WTC11 (cell line): ENCODE measurements at regions not wholly inside any gene's neighbourhood (a gene's known extent, or its start where the extent isn't known, plus 50 kb on each side); places are given as distances from the start of the nearest gene placed in this dataset.

ENCODE experiments used
- CTCF ChIP-seq: fragments of 200-600 bp; IDR thresholded peaks from 2 replicates; pipeline ENCODE4 v1.8.0; 2022; ENCODE audit warnings: antibody characterized with exemption
- IRF1 ChIP-seq: sonication (generic); formaldehyde crosslinking; IDR thresholded peaks from 2 replicates; pipeline ENCODE4 v1.8.0; 2023; ENCODE audit warnings: missing genetic modification reagents
- MAX ChIP-seq: sonication (generic); formaldehyde crosslinking; IDR thresholded peaks from 2 replicates; pipeline ENCODE4 v1.8.0; 2022; ENCODE audit warnings: mild to moderate bottlenecking, missing genetic modification reagents
- TCF7 ChIP-seq: sonication (generic); formaldehyde crosslinking; IDR thresholded peaks from 2 replicates; pipeline ENCODE4 v1.8.0; 2022; ENCODE audit warnings: mild to moderate bottlenecking, low read depth, missing genetic modification reagents, moderate library complexity
- ZBTB21 ChIP-seq: sonication (generic); formaldehyde crosslinking; IDR thresholded peaks from 2 replicates; pipeline ENCODE4 v1.8.1; 2023; ENCODE audit warnings: mild to moderate bottlenecking, missing genetic modification reagents, borderline replicate concordance

GRCh38 chr20:60349418-60349817 lies 391.2 kb downstream of the CDH26 start:
- TF ChIP-seq MAX (CRISPR knock-in tag) (no peak), IRF1 (CRISPR knock-in tag) (no peak), TCF7 (CRISPR knock-in tag) (no peak), ZBTB21 (CRISPR knock-in tag) (no peak), CTCF (no peak)
